Panc1 (cell line): ENCODE measurements at regions not wholly inside any gene's neighbourhood (a gene's known extent, or its start where the extent isn't known, plus 50 kb on each side); places are given as distances from the start of the nearest gene placed in this dataset.

ENCODE experiments used
- ATAC-seq: fragments of 200-7000 bp; cut with Tn5 transposase; 2 replicates; pipeline ENCODE4 v1.9.1; 2020; ENCODE audit warnings: mild to moderate bottlenecking, moderate library complexity
- BruUV-seq: library from RNA; stranded (reverse); fragments of 400-500 nt; replicated peaks from 2 replicates; lab custom pipeline; 2021; lab: Mats Ljungman, UMichigan
- CTCF ChIA-PET: fragments of 300-600 bp; sonication (Branson Sonifier 250); formaldehyde crosslinking; loops from one replicate; lab custom pipeline; 2022; ENCODE audit warnings: antibody characterized with exemption; lab: Charles Lee
- POLR2A ChIA-PET: fragments of 300-600 bp; sonication (Branson Sonifier 250); formaldehyde crosslinking; loops from one replicate; lab custom pipeline; 2022; ENCODE audit warnings: antibody characterized with exemption; lab: Charles Lee
- DNase-seq: peaks from one replicate; pipeline ENCODE4 v3.0.0-alpha.2; 2010; ENCODE audit warnings: low read depth, low spot score
- H3K27ac ChIP-seq: 2 replicates; pipeline ENCODE4 v1.5.1; 2011; ENCODE audit warnings: mild to moderate bottlenecking, low read length, inconsistent platforms
- H3K27me3 ChIP-seq: fragments of 200-500 bp; sonication (Bioruptor generic); 2 replicates; pipeline ENCODE4 v1.6.0; 2014; ENCODE audit warnings: low read length, inconsistent platforms; ENCODE audit not compliant: control insufficient read depth, insufficient read depth
- H3K36me3 ChIP-seq: fragments of 200-500 bp; sonication (Bioruptor generic); 2 replicates; pipeline ENCODE4 v1.5.1; 2014; ENCODE audit warnings: inconsistent platforms, mild to moderate bottlenecking, low read length, moderate library complexity; ENCODE audit not compliant: control insufficient read depth, insufficient read depth
- H3K4me1 ChIP-seq: 2 replicates; pipeline ENCODE4 v1.5.1; 2011; ENCODE audit warnings: inconsistent platforms, mild to moderate bottlenecking, low read length, moderate library complexity; ENCODE audit not compliant: control insufficient read depth, insufficient read depth
- H3K4me3 ChIP-seq, 2 experiments: 2 replicates each; pipeline ENCODE4 v1.5.1; 2011 to 2012; ENCODE audit warnings: low read depth in 2 of 2, low read length in 2 of 2, mild to moderate bottlenecking in 2 of 2, inconsistent platforms in 1 of 2, moderate library complexity in 1 of 2
- H3K9me3 ChIP-seq: fragments of 200-500 bp; sonication (Bioruptor generic); 2 replicates; pipeline ENCODE4 v1.5.1; 2014; ENCODE audit warnings: low read depth, mild to moderate bottlenecking, inconsistent platforms, low read length, moderate library complexity; ENCODE audit not compliant: control insufficient read depth, insufficient read depth
- CTCF ChIP-seq: fragments of 450-650 bp; IDR thresholded peaks from 2 replicates; pipeline ENCODE4 v1.5.1; 2017; ENCODE audit warnings: mild to moderate bottlenecking
- POLR2AphosphoS5 ChIP-seq: IDR thresholded peaks from 2 replicates; pipeline ENCODE4 v1.6.1; 2012; ENCODE audit warnings: mild to moderate bottlenecking, low read depth, low read length, moderate library complexity
- REST ChIP-seq, 2 experiments: IDR thresholded peaks; 2 replicates each; pipeline ENCODE4 v1.6.1; 2011 to 2012; ENCODE audit warnings: low read depth in 2 of 2, control low read depth in 1 of 2, low read length in 1 of 2, mild to moderate bottlenecking in 1 of 2, moderate library complexity in 1 of 2; ENCODE audit not compliant: insufficient read depth in 1 of 2
- SIN3A ChIP-seq: IDR thresholded peaks from 2 replicates; pipeline ENCODE4 v1.6.1; 2012; ENCODE audit warnings: low read depth, mild to moderate bottlenecking, low read length, moderate library complexity, borderline replicate concordance; ENCODE audit not compliant: insufficient read depth
- TCF7L2 ChIP-seq: IDR thresholded peaks from 2 replicates; pipeline ENCODE4 v1.6.1; 2011; ENCODE audit warnings: mild to moderate bottlenecking, low read depth, low read length, inconsistent platforms
- in situ Hi-C: cut with HindIII; loops from 2 replicates; pipeline ENCODE4 v1.10.0; 2016; ENCODE audit warnings: low sequenced_read_pairs, low pct_unique_long_range_greater_than_20kb
- intact Hi-C: fragments of 100-400 bp; cut with micrococcal nuclease; formaldehyde crosslinking; loops from one replicate; pipeline ENCODE4 v1.10.0; 2022; ENCODE audit not compliant: unreplicated experiment

- Histone ChIP-seq H3K9me3 (no peaks in the 10 kb centered on the region), H3K4me1 (no peaks in the 10 kb centered on the region), H3K4me3 (no peak overlapping the region), H3K36me3 (no peaks in the 10 kb centered on the region), H3K27ac (no peak overlapping the region), H3K27me3 (no peaks in the 10 kb centered on the region; the same call in 1 of the 2 replicates)
- no TSS peak for BruUV-seq
- DNase-seq (no peak), ATAC-seq (no peak)
- ChIA-PET POLR2A (no interaction called here), CTCF (no interaction called here)
- no peak for TF ChIP-seq POLR2AphosphoS5
- no peak for TF ChIP-seq TCF7L2
- TF ChIP-seq SIN3A, result no peak
- no peak for TF ChIP-seq CTCF
- no peak for TF ChIP-seq REST (IDR thresholded peaks at IDR 0.05; ENCODE audit: insufficient read depth in 1 of 2, low read depth in 2 of 2, low read length in 1 of 2)
- intact Hi-C loops, result no loop called here
- in situ Hi-C loops, result no loop called here
These were observed 322.5 kb upstream of the ZNF507 start for GRCh38 chr19:32022731-32023563.

GRCh38 chr19:32023564-32023832 is 321.9 kb upstream of the ZNF507 start:
- ChIA-PET POLR2A (no interaction called here), CTCF (no interaction called here)
- H3K9me3 ChIP-seq, result no peaks in the 10 kb centered on the region
- no peaks in the 10 kb centered on the region for H3K36me3 ChIP-seq
- no peak overlapping the region for H3K27ac ChIP-seq
- ATAC-seq, result no peak
- intact Hi-C loops (no loop called here), in situ Hi-C loops (no loop called here)
- H3K27me3 ChIP-seq, result no peaks in the 10 kb centered on the region; the same call in 1 of the 2 replicates
- no peak overlapping the region for H3K4me3 ChIP-seq
- no peaks in the 10 kb centered on the region for H3K4me1 ChIP-seq
- TF ChIP-seq REST (IDR thresholded peaks at IDR 0.05; ENCODE audit: insufficient read depth in 1 of 2, low read depth in 2 of 2, low read length in 1 of 2) (no peak), POLR2AphosphoS5 (no peak), TCF7L2 (no peak), SIN3A (no peak), CTCF (no peak)
- DNase-seq, result no peak
- BruUV-seq, result no TSS peak
